Stimulated activated CD4-positive, alpha-beta T cell treated with anti-CD3 and anti-CD28 coated beads, TNF-alpha, amount 100 ng/mL, for 4 hours (primary cell): ENCODE measurements at regions not wholly inside any gene's neighbourhood (a gene's known extent, or its start where the extent isn't known, plus 50 kb on each side); places are given as distances from the start of the nearest gene placed in this dataset.
"Not testable (repeated sequence)": the region's sequence is repeated elsewhere in the genome, so short reads cannot be mapped to it uniquely, and the experiment has no call there.

Source experiments
- DNase-seq, 3 experiments: peaks; one replicate each; pipeline ENCODE4 v3.0.0-alpha.2; 2020; ENCODE audit warnings: low read depth in 3 of 3

DNA sequence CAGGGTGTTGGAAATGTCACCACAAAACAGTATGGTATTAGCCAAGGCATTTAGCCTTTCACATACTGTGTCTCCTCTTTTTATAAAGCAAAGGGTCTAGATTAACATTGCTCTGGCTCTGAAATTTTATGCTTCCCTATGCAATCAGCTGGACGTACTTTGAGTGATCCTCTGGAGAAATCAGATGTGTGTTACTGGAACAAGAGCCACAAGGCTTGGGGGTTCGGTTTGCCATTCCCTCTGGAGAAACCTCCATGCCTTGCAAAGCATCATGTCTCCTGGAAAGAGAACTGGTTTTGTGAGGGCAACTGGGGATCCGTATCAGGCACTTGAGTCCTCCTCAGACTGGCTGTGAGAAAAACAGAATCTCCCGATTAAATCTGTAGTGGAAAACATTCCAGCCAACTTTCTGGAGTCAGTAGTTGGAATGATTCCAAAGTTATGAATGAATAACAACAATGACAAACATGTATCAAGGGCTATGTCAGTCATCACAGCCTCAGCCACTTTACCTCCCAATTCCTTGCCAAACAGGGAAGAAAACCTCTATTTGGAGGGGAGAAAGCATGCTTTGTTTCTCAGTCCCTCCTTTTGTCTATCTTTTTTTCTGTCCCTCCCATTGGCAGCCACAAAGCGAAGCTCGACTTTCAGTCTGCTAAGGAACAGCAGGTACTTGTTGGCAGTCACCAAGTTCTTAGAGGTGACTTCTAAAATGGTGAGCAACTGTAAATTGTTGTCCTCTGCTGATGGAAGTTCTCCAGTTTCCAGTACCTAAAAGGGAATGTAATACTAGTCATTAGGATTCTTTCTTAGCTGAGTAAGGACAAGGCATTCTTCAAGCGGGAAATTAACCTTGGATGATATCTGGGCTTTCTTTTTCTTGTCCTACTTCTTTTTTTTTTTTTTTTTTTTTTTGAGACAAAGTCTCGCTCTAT is 864.8 kb upstream of the AUTS2 start:
- no peak for DNase-seq

GRCh38 chr7:68734431-68734830 is 863.8 kb upstream of the AUTS2 start:
- DNase-seq, result no peak

- DNase-seq, result no peak
Observed at GRCh38 chr7:68739306-68739705, 859.0 kb upstream of the AUTS2 start.

GRCh38 chr7:68744036-68744435 is 854.2 kb upstream of the AUTS2 start:
- no peak for DNase-seq

- no peak for DNase-seq
Observed at GRCh38 chr7:68748934-68749900, 849.1 kb upstream of the AUTS2 start.

GRCh38 chr7:68752485-68753178 is 845.6 kb upstream of the AUTS2 start:
- DNase-seq, result no peak

DNA sequence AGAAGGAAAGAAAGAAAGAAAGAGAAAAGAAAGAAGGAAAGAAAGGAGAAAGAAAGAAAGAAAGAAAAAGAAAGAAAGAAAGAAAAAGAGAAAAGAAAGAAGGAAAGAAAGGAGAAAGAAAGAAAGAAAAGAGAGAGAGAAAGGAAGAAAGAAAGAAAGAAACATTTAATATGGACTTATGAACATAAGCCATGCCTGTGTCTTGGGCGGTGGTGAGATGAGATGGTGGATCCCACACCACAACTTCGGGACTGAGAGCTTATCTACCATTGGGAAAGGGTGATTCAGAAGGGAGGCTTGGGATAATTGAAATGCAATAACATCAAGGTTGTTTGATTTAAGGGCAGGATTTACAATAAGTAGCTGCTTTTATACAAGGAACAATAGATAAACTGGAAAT is 843.9 kb upstream of the AUTS2 start:
- DNase-seq, result no peak

GRCh38 chr7:68756986-68757495 is 841.2 kb upstream of the AUTS2 start:
- no peak for DNase-seq

- no peak for DNase-seq
Observed at GRCh38 chr7:68760556-68760955, 837.7 kb upstream of the AUTS2 start.

DNA sequence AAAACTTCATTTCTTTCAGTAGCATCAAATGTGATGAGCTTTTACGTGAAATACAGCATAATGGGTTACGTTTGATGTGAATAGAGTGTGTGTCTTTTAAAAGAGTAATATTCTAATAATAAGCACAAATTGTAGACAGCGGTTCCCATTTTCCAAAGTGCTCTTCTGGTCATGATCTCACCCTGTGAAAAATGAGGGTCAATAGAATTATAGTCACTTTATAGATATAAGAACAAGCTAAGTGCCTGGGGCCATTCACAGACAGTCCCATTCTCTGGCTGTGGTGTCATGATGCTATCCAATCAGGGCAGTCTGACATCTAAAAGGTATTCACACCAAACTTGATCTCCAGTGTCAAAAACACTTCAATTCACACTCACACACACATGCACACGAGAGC is 830.8 kb upstream of the AUTS2 start:
- no peak for DNase-seq

DNA sequence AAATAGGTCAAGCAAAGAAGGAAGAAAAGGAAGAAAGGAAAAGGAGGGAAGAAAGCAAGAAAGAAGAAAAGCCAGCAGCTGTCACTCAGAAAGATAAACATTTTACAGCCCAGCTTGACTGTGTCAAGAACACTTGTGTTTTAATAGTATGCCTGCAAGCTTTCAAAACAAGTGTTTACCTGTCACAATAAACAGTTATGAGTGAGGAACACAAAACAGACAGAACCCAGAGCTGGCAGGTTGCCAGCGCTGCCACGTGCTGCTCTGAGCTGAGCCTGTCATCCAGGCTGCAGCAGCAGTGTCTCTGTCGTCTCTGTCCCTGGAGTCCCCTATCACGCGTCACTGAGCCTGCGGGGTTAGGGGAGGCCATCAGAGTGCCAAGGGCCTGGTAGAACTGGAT is 827.6 kb upstream of the AUTS2 start:
- DNase-seq, result no peak

GRCh38 chr7:68776326-68776725 is 821.9 kb upstream of the AUTS2 start:
- no peak for DNase-seq

DNA sequence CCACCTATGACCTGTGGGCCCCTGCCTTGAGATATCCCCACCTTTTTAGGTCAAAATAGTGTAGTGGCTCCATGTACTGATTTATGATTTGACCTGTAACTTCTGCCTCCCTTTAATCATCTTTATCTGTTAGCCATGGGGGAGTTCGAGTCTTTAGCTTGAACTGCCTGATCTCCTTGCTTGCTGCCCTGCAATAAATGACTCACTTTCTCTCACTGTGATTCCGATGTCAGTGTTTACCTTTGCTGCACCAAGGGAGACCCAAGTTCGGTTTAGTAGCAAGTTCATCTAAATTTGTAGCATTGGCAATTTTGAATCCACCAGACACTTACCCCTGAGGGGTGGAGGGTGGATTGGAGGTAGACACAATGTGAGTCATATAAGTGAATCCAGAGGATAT is 814.6 kb upstream of the AUTS2 start:
- DNase-seq, result no peak

- no peak for DNase-seq
Observed at GRCh38 chr7:68785036-68785435, 813.2 kb upstream of the AUTS2 start.

GRCh38 chr7:68787566-68787965 is 810.7 kb upstream of the AUTS2 start:
- DNase-seq, result no peak

GRCh38 chr7:68788529-68788928 is 809.7 kb upstream of the AUTS2 start:
- not testable (repeated sequence) for DNase-seq

DNA sequence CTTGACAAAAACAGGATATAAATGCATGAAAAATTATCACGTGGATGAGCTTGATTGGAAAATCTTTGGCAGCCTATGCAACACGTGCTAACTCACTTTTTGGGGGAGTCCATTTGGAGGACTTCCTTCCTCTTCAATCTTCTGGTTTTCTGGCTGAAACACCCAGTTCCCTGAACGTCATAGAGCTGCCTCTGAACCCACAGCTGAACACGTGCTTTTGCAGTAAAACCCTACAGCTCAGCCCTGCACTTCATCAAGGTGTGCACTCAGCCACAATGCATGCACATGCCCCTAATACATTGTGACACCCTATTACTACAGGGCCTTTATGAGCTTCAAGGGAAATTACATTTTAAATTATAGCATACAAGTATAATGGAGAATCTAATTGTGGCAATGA is 808.7 kb upstream of the AUTS2 start:
- DNase-seq, result no peak

DNA sequence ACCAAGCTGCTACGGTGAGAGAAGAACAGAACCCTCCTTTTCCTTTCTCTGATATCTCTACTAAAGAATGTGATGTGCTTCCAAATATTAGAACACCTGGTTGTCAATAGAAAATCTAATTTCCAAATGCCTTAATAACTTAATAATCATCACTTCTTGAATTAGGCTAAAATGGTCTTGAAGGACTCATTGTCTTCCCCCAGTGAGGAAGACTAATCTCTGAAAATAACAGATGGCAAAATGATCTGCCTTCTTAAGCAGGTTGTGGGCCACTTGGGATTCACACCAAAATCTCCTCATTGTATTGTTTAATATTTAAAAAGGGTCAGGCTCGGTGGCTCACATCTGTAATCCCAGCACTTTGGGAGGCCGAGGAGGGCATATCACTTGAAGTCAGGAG is 805.9 kb upstream of the AUTS2 start:
- no peak for DNase-seq

GRCh38 chr7:68793513-68793912 is 804.8 kb upstream of the AUTS2 start:
- DNase-seq, result no peak

DNA sequence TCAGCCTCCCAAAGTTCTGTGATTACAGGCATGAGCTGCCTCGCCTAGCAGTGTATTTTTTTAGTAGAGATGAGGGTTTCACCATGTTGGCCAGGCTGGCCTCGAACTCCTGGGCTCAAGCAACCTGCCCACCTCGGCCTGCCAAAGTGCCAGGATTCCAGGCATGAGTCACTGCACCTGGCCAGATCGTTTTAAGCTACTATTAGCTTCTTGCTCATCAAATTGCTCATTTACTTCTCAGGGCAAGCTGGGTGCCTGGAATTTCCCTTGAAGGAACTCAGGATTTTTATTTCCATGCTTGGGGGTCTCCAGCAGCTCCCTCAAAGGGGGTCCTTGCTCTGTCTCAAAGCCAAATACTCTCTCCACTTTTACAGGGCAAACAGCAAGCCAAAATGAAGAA is 798.0 kb upstream of the AUTS2 start:
- no peak for DNase-seq

DNA sequence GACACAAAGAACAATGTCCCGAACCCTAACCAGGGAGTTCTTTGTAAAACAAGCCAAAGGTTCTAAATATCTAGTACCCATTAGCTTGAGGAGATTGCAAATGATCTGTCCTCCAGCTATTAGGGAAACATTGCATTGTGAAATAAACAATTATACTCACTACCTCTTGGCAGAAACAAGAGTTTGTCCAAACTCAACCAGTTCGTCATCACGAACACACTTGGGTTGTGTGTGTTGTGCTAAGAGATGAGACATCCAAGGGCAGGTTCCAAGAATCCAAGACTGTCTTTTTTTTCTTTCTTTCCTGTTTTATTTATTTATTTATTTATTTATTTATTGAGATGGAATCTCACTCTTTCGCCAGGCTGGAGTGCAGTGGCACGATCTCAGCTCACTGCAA is 793.1 kb upstream of the AUTS2 start:
- no peak for DNase-seq

DNA sequence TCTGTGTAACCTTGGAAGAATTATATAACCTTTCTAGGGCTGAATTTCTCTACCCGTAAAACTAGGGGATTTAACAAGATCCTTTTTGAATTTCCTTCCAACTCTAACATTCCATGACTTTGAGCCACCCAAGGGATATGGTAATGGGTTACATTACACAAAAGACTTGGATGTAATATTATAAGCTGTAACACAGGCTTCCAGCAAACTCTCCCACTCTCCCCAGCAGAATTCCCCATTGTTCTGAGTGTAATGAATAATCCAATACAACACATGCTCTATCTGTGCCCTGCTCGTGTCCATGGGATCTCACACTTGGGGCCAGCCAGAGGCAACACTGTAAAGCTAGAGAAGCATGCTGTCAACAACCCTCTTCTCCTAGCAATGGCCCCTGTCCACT is 790.6 kb upstream of the AUTS2 start:
- no peak for DNase-seq
